ENCODE measurements at regions not wholly inside any gene's neighbourhood (a gene's known extent, or its start where the extent isn't known, plus 50 kb on each side); places are given as distances from the start of the nearest gene placed in this dataset.

DNA sequence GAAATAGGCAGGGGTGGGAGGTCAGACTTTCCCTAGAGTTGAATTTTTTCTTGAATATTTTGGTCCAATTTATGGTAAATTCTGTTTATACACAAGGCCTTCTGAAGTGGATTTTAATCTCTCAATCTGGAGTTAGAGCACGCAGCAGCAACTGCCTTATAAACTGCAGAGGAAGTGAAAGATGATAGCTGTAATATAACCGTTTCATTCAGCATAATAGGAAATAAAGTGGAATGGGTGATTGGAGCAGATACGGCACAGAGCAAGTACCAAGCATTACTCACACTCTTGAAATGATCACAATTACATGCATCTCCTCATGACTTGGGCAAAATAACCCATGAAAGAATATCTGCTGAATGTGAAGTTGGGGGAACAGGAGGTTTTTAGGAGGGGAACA is 106.8 kb downstream of the ARRDC4 start:
- DNase-seq (ENCODE audit: low read depth) = no peak
- TF ChIP-seq, protein P1, sequence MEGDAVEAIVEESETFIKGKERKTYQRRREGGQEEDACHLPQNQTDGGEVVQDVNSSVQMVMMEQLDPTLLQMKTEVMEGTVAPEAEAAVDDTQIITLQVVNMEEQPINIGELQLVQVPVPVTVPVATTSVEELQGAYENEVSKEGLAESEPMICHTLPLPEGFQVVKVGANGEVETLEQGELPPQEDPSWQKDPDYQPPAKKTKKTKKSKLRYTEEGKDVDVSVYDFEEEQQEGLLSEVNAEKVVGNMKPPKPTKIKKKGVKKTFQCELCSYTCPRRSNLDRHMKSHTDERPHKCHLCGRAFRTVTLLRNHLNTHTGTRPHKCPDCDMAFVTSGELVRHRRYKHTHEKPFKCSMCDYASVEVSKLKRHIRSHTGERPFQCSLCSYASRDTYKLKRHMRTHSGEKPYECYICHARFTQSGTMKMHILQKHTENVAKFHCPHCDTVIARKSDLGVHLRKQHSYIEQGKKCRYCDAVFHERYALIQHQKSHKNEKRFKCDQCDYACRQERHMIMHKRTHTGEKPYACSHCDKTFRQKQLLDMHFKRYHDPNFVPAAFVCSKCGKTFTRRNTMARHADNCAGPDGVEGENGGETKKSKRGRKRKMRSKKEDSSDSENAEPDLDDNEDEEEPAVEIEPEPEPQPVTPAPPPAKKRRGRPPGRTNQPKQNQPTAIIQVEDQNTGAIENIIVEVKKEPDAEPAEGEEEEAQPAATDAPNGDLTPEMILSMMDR (IDR thresholded peaks at IDR 0.05; ENCODE audit: low read depth, low read length, missing control alignments) = no peak

DNA sequence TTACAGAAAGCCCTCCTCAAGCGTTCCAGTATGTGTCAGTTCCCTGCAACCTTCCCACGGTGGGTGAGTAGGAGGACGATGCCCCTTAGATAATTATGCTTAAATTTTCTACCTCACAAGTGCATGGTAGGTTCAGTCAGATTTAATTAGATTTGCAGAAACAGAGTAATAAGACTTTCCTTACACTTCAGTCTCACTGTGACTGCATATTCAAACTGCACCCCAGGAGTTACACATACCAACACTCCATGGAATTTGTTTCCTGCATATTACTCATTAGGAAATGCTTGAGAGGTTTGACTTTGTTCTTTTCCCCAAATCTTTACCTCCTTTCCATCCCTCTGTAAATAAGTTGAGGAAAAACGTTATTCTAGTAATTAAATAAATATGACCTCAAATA is 108.8 kb downstream of the ARRDC4 start:
- TF ChIP-seq, protein P1 (IDR thresholded peaks at IDR 0.05; ENCODE audit: low read depth, low read length, missing control alignments) = no peak
- DNase-seq (ENCODE audit: low read depth) = no peak
- in situ Hi-C loops (cut with HindIII; ENCODE audit: low sequenced_read_pairs) = loop anchor here (5.0 kb wide), 1 partner anchor 52 kb away; no protein-coding TSS in a partner anchor
- no peak overlapping the region for H3K4me3 ChIP-seq (ENCODE audit: low read depth, low read length)

More for the DNA sequence above, 106.8 kb downstream of the ARRDC4 start:
- in situ Hi-C loops (cut with HindIII; ENCODE audit: low sequenced_read_pairs) = loop anchor here (5.0 kb wide), 1 partner anchor 50 kb away; no protein-coding TSS in a partner anchor
- no peak overlapping the region for H3K4me3 ChIP-seq (ENCODE audit: low read depth, low read length)

DNA sequence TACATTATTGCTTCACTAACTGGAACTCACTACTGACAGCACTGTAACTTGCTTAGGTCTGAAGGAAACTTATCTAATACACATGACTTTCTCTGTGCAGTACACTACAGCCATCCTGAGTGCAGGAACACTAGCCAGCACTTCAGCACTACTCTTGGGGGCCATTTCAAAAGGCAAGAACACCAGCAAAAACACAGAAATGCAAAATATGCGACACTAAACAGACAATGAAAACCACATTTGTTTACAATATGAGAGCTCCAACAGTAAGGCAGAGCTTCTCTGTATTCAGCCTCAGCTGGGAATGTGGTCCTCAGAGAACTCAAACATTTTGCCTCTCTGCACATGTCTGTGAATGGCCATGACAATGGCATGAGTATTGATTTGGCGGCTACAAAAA is 109.6 kb downstream of the ARRDC4 start:
- in situ Hi-C loops (cut with HindIII; ENCODE audit: low sequenced_read_pairs) = no loop called here
- TF ChIP-seq, protein P1 (IDR thresholded peaks at IDR 0.05; ENCODE audit: low read depth, low read length, missing control alignments) = no peak
- DNase-seq (ENCODE audit: low read depth) = peak; percentile 5
- H3K4me3 ChIP-seq (ENCODE audit: low read depth, low read length) = no peak overlapping the region

DNA sequence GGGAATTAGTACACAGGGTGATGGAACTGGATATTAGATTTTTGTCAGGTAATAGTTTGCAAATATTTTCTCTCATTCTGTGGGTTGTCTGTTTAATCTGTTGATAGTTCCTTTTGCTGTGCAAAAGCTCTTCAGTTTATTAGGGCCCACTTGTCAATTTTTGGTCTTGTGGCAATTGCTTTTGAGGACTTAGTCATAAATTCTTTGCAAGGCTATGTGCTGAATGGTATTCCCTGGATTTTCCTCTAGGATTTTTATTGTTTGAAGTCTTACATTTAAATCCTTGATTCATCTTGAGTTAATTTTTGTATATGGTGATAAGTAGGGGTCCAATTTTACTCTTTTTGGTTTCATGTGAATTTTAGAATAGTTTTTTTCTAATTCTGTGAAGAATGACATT is 111.3 kb downstream of the ARRDC4 start:
- no peak for DNase-seq (ENCODE audit: low read depth)
- TF ChIP-seq, protein P1 (IDR thresholded peaks at IDR 0.05; ENCODE audit: low read depth, low read length, missing control alignments) = no peak
- H3K4me3 ChIP-seq (ENCODE audit: low read depth, low read length) = no peak overlapping the region
- in situ Hi-C loops (cut with HindIII; ENCODE audit: low sequenced_read_pairs) = no loop called here

DNA sequence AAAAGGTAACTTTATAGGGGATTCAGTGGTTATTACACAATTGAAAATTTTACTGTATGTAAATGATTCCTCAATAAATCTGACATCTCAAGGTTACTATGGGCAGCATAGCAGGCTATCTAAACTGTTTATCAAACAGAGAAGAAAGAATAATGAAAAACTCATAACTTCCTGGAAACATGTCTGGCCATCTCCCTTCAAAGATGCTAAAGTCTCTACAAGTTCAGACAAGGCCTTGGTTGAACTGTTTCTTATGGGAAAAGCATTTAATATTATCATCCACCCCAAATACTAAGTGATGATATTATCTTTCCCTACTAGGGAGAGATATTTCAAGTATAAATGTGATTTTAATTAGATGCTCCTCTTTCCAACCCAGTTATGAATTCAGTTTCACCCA is 114.9 kb downstream of the ARRDC4 start:
- in situ Hi-C loops (cut with HindIII; ENCODE audit: low sequenced_read_pairs) = no loop called here
- TF ChIP-seq, protein P1 (IDR thresholded peaks at IDR 0.05; ENCODE audit: low read depth, low read length, missing control alignments) = no peak
- H3K4me3 ChIP-seq (ENCODE audit: low read depth, low read length) = no peak overlapping the region
- no peak for DNase-seq (ENCODE audit: low read depth)

DNA sequence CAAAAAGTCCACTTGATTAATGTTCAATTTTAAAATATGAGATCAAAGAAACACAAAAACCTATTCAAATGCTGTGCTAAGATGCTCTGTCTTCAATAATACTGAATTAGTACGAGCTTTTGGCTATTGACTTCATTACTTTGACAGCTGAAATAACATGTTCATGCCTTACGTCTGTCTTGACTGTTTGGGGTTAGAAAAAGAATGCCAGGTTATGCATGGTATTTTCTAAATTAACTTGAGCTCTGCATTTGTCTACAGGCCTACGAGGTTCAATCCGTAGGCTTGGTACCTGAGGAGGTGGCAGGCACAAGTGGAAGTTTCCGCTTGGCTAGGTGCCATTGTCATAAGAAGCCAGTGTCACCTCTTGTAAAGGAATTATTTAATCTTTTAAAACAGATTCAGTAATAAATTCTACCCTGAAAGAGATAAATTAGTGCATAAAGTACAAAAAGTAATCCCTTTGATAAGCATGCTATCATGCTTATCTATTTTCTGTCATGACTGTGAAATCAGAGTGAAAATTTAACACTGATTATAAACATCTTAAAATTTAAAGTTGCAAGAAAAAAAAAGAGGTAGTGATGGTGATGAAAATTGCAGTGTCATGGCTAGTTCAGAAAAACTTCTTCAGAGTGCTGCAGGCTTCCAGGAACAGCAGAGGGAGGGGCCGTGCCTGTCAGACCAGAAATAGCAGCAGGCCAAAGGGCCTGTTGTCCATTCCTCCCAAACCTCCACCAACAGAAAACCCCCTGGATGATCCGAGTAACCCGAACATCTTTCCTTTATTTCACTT is 115.7 kb downstream of the ARRDC4 start:
- DNase-seq (ENCODE audit: low read depth) = no peak
- H3K4me3 ChIP-seq (ENCODE audit: low read depth, low read length) = no peak overlapping the region
- TF ChIP-seq, protein P1 (IDR thresholded peaks at IDR 0.05; ENCODE audit: low read depth, low read length, missing control alignments) = no peak
- in situ Hi-C loops (cut with HindIII; ENCODE audit: low sequenced_read_pairs) = no loop called here
